Mucosa of descending colon (tissue), 3 donors: ENCODE measurements at regions not wholly inside any gene's neighbourhood (a gene's known extent, or its start where the extent isn't known, plus 50 kb on each side); places are given as distances from the start of the nearest gene placed in this dataset.

ENCODE experiments used
- ATAC-seq: fragments of 200-7000 bp; cut with Tn5 transposase; one replicate; pipeline ENCODE4 v1.9.1; 2020; ENCODE audit warnings: mild to moderate bottlenecking, moderate library complexity
- DNase-seq, 3 donors: peaks; one replicate each; pipeline ENCODE4 v3.0.0-alpha.2; 2020
- H3K36me3 ChIP-seq: fragments of 200-600 bp; one replicate; pipeline ENCODE4 v1.8.0; 2021; ENCODE audit warnings: low read depth, mild to moderate bottlenecking
- H3K4me1 ChIP-seq: fragments of 200-600 bp; one replicate; pipeline ENCODE4 v1.8.0; 2021; ENCODE audit warnings: low read depth, mild to moderate bottlenecking
- H3K4me3 ChIP-seq: fragments of 200-600 bp; one replicate; pipeline ENCODE4 v1.8.0; 2021; ENCODE audit warnings: mild to moderate bottlenecking
- H3K9me3 ChIP-seq: fragments of 200-600 bp; one replicate; pipeline ENCODE4 v1.8.0; 2021; ENCODE audit warnings: mild to moderate bottlenecking
- CTCF ChIP-seq: fragments of 200-600 bp; IDR thresholded peaks from one replicate; pipeline ENCODE4 v1.8.0; 2022; ENCODE audit warnings: antibody characterized with exemption, mild to moderate bottlenecking
- intact Hi-C, 2 donors: fragments of 100-400 bp; cut with DNase I in 1 of 2; cut with micrococcal nuclease in 1 of 2; formaldehyde crosslinking; loops; one replicate each; pipeline versions ENCODE4 v1.11.0 to v1.11.1; 2022; cut with DNase I, micrococcal nuclease
- donor health status: DM: no; HTN: no; CAD: no; lungs with moderate emphysema.
- donor health status: DM: no; HTN: no; CAD: no.
- donor health status: DM: no; HTN: yes; CAD: no.

- H3K4me1 ChIP-seq: no peaks in the 10 kb centered on the region
- ATAC-seq (no peak), DNase-seq (no peak)
- H3K4me3 ChIP-seq: no peak overlapping the region
- TF ChIP-seq CTCF: no peak
- H3K9me3 ChIP-seq: no peaks in the 10 kb centered on the region
- intact Hi-C loops: no loop called here
- H3K36me3 ChIP-seq: no peaks in the 10 kb centered on the region
Observed at GRCh38 chr13:107817647-107818287, 397.6 kb downstream of the LIG4 start.

DNA sequence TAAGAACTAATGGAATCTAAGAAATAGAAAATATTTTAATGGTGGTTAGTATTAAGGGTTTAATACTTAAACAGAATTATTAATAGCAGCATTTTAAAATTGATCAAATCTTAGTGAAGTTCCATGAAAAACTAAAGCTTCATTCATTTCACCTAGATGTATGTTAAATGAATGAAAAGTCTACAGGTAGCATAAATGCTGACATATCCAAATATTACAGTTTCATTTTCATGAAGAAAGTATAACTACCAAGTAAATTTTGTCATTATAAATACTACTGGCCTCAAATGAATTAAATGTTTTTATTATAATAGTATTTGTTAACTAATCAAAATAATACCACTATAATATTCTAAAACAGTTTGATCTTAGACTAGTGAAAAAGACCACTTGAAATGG, 403.3 kb downstream of the LIG4 start:
- H3K4me1 ChIP-seq: no peaks in the 10 kb centered on the region
- no peak for ATAC-seq
- no peak for TF ChIP-seq CTCF
- intact Hi-C loops: no loop called here
- no peak overlapping the region for H3K4me3 ChIP-seq
- H3K36me3 ChIP-seq: no peaks in the 10 kb centered on the region
- H3K9me3 ChIP-seq: no peaks in the 10 kb centered on the region
- no peak for DNase-seq

DNA sequence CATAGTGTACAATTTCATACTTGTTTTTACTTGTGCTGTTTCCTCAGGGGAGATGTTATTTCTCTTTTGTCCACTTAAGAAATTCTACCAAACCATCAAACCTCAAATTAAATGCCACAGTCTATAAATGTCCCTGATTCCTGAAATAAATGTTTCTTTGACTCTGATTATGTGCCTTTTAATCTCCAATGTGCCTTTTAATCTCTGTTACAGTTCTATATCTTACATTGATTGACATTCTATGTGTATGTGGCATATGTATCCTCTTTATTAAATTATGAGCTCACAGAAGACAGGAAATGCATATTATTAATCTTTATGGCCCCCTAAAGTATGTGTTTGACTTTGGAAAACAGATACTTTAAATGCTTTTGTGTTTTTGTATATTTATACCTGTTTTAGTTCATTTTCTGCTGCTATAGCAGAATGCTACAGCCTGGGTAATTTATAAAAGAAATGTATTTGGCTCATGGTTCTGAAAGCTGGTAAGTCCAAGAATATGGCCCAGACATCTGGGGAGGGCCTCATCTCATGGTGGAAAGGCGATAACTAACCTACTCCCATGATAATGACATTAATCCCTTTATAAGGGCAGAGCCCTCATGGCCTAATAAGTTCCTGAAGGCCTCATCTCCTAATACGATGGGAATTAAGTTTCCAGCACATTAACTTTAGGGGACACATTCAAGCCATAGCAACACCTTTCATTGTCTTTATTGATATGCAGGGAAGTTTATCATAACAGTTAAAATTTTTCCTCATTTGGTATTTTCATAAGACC, 403.9 kb downstream of the LIG4 start:
- ATAC-seq: no peak
- intact Hi-C loops: no loop called here
- no peaks in the 10 kb centered on the region for H3K9me3 ChIP-seq
- H3K4me3 ChIP-seq: no peak overlapping the region
- DNase-seq: no peak
- TF ChIP-seq CTCF: no peak
- H3K36me3 ChIP-seq: no peaks in the 10 kb centered on the region
- H3K4me1 ChIP-seq: no peaks in the 10 kb centered on the region

- ATAC-seq (no peak), DNase-seq (no peak)
- no peak overlapping the region for H3K4me3 ChIP-seq
- no peaks in the 10 kb centered on the region for H3K9me3 ChIP-seq
- no peaks in the 10 kb centered on the region for H3K36me3 ChIP-seq
- TF ChIP-seq CTCF: no peak
- no peaks in the 10 kb centered on the region for H3K4me1 ChIP-seq
- intact Hi-C loops: no loop called here
Observed at GRCh38 chr13:107809125-107809524, 406.2 kb downstream of the LIG4 start.

DNA sequence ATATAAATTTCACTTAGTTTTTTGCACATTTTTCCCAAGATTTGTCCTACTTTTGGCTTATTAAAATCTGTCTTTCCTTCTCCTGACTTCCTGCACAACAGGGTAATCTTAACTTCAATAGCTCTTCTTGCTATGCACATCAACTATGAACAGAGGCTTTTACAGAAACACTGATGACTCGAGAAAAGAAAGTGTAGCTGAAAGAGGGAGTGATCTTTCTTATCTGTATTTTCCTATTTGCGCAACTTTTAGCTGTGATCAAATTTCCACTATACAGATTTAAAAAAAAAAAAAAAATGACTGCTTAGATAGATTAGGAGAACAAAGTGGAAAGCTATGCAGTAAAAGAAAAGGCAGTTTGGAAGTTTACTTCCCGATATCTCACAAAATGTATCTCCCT, 406.9 kb downstream of the LIG4 start:
- no peaks in the 10 kb centered on the region for H3K9me3 ChIP-seq
- intact Hi-C loops: no loop called here
- DNase-seq (no peak), ATAC-seq (no peak)
- H3K4me1 ChIP-seq: no peaks in the 10 kb centered on the region
- H3K4me3 ChIP-seq: no peak overlapping the region
- TF ChIP-seq CTCF: no peak
- no peaks in the 10 kb centered on the region for H3K36me3 ChIP-seq
